ENCODE measurements at regions not wholly inside any gene's neighbourhood (a gene's known extent, or its start where the extent isn't known, plus 50 kb on each side); places are given as distances from the start of the nearest gene placed in this dataset.
A peak's percentile ranks its signal among the peaks of the same experiment; 100 is the strongest.

GRCh38 chr4:24657768-24658617, 73.6 kb upstream of the DHX15 start:
- FAIRE-seq (no peak), ATAC-seq (peak; percentile 21 to 92 (median 88)), DNase-seq (peak in 5 of 6 donors; percentile 35 to 53 (median 44))
- WGBS, 2 donors, result 56 to 61% methylated on average over 15 of the region's 15 CpGs
- H3K36me3 ChIP-seq, result no peaks in the 10 kb centered on the region
- no peaks in the 10 kb centered on the region for H3K27me3 ChIP-seq
- H3K4me3 ChIP-seq, result no peak overlapping the region
- TF ChIP-seq CTCF (IDR thresholded peaks at IDR 0.05), result no peak
- H3K4me1 ChIP-seq, result no peaks in the 10 kb centered on the region
- intact Hi-C loops (cut with DNase I), result no loop called here
- H3K9me3 ChIP-seq, result no peaks in the 10 kb centered on the region
- H3K27ac ChIP-seq, result peak overlapping the region in 2 of 4 donors; percentile 35 to 41

DNA sequence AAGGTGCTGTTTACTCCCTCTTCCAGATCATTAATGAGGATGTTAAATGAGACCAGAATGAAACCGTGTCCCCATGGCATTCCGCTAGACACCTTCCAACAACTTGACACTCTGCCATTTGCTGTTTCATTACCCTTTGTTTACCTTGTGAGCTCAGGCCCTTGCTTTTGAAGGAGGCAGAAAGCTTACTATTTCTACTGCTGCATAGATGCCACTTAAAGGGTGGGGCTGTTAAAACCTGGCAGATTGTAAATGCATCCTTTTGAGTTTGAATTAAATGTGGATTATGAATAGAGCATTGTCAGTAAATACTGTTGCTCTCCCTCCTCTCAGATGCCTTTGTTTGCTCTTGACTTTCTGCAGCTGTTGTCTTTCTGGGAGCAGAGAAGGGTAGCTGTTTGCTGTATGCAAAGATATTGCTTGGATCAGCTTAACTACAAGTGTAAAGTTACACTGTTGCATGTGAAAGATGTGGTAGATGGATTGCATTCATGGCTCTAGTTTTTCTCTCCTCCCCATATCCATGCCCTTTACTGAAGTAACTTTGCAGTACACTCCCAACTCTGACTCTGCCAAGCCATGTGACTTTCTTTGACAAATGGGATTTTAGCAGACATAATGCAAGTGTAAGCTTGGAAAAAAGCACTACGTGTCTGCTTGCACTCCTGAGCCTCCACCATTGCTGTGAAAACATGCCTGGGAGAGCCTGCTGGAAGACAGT, 75.0 kb upstream of the DHX15 start:
- Histone ChIP-seq H3K27me3 (no peaks in the 10 kb centered on the region), H3K4me3 (no peak overlapping the region), H3K4me1 (no peaks in the 10 kb centered on the region), H3K9me3 (no peaks in the 10 kb centered on the region), H3K36me3 (no peaks in the 10 kb centered on the region), H3K27ac (no peak overlapping the region)
- ATAC-seq (peak in 3 of 4 donors; percentile 34 to 49 (median 36)), FAIRE-seq (no peak), DNase-seq (no peak)
- TF ChIP-seq CTCF (IDR thresholded peaks at IDR 0.05), result no peak
- intact Hi-C loops (cut with DNase I), result no loop called here
- 25 to 41% methylated on average over 3 of the region's 3 CpGs for WGBS, 2 donors

DNA sequence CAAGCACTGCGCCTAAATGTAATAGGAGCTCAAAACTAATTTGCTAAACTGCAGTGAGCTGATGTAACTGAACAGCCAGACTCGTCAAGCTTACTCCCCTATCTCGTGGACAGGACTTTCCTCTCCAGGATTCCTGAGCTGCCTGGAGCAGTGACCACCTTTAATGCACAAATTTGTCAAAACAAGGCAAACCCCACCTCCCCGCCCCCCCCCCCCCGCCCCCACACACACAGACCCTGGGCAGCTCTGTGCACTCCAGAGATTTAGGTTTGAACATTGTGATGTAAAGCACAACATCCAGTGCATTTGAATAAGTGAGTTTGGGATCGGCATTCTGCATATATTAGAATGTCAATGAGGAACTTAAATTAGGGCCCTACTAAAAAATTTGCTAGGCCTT, 77.7 kb upstream of the DHX15 start:
- H3K4me3 ChIP-seq, result no peak overlapping the region
- no peak for ATAC-seq
- no peaks in the 10 kb centered on the region for H3K4me1 ChIP-seq
- 63 to 77% methylated on average over 6 of the region's 6 CpGs for WGBS, 2 donors
- no peaks in the 10 kb centered on the region for H3K36me3 ChIP-seq
- no peak for TF ChIP-seq CTCF (IDR thresholded peaks at IDR 0.05)
- no peaks in the 10 kb centered on the region for H3K9me3 ChIP-seq
- H3K27me3 ChIP-seq, result no peaks in the 10 kb centered on the region
- DNase-seq, result no peak
- intact Hi-C loops (cut with DNase I), result no loop called here
- FAIRE-seq, result no peak
- no peak overlapping the region for H3K27ac ChIP-seq

- FAIRE-seq, result no peak
- WGBS, 2 donors, result 66 to 68% methylated on average over 2 of the region's 2 CpGs
Observed at GRCh38 chr4:24662542-24662941, 78.2 kb upstream of the DHX15 start.

More at GRCh38 chr4:24662542-24662941, 78.2 kb upstream of the DHX15 start:
- H3K9me3 ChIP-seq, result no peaks in the 10 kb centered on the region
- intact Hi-C loops (cut with DNase I), result no loop called here
- no peak overlapping the region for H3K4me3 ChIP-seq
- no peak for TF ChIP-seq CTCF (IDR thresholded peaks at IDR 0.05)
- DNase-seq (no peak), ATAC-seq (no peak)
- no peaks in the 10 kb centered on the region for H3K4me1 ChIP-seq
- no peaks in the 10 kb centered on the region for H3K27me3 ChIP-seq
- H3K36me3 ChIP-seq, result no peaks in the 10 kb centered on the region
- no peak overlapping the region for H3K27ac ChIP-seq

Measured in pancreas (tissue), 10 donors.